GM21390 (cell line): ENCODE measurements at regions not wholly inside any gene's neighbourhood (a gene's known extent, or its start where the extent isn't known, plus 50 kb on each side); places are given as distances from the start of the nearest gene placed in this dataset.
"Not testable (repeated sequence)": the region's sequence is repeated elsewhere in the genome, so short reads cannot be mapped to it uniquely, and the experiment has no call there.

Experiments
- ATAC-seq: cut with Tn5 transposase; IDR thresholded peaks from one replicate; pipeline ENCODE4 v1.9.1; 2021; ENCODE audit not compliant: unreplicated experiment

GRCh38 chr3:74426571-74426970, 187.9 kb downstream of the CNTN3 start:
- no peak for ATAC-seq

- no peak for ATAC-seq
Measured at GRCh38 chr3:74423867-74424266, 190.6 kb downstream of the CNTN3 start.

- no peak for ATAC-seq
Measured at GRCh38 chr3:74420538-74421124, 193.8 kb downstream of the CNTN3 start.

GRCh38 chr3:74415731-74416130, 198.7 kb downstream of the CNTN3 start:
- ATAC-seq, result no peak

- no peak for ATAC-seq
Measured at GRCh38 chr3:74413547-74414241, 200.8 kb downstream of the CNTN3 start.

GRCh38 chr3:74410276-74410941, 204.1 kb downstream of the CNTN3 start:
- no peak for ATAC-seq

- no peak for ATAC-seq
Measured at GRCh38 chr3:74409066-74409465, 205.4 kb downstream of the CNTN3 start.

GRCh38 chr3:74403307-74403706, 211.2 kb downstream of the CNTN3 start:
- no peak for ATAC-seq

GRCh38 chr3:74402821-74403220, 211.6 kb downstream of the CNTN3 start:
- no peak for ATAC-seq

- ATAC-seq, result no peak
Measured at GRCh38 chr3:74393426-74393825, 221.0 kb downstream of the CNTN3 start.

GRCh38 chr3:74390121-74390877, 224.2 kb downstream of the CNTN3 start:
- ATAC-seq, result no peak

- ATAC-seq, result no peak
Measured at GRCh38 chr3:74387111-74387735, 227.2 kb downstream of the CNTN3 start.

- ATAC-seq, result no peak
Measured at GRCh38 chr3:74384159-74384558, 230.3 kb downstream of the CNTN3 start.

- no peak for ATAC-seq
Measured at GRCh38 chr3:74377669-74378068, 236.8 kb downstream of the CNTN3 start.

GRCh38 chr3:74376323-74376722, 238.1 kb downstream of the CNTN3 start:
- ATAC-seq, result not testable (repeated sequence)

GRCh38 chr3:74375653-74376052, 238.8 kb downstream of the CNTN3 start:
- no peak for ATAC-seq

GRCh38 chr3:74372743-74373142, 241.7 kb downstream of the CNTN3 start:
- no peak for ATAC-seq

GRCh38 chr3:74370342-74370741, 244.1 kb downstream of the CNTN3 start:
- no peak for ATAC-seq

- ATAC-seq, result no peak
Measured at GRCh38 chr3:74366331-74366730, 248.1 kb downstream of the CNTN3 start.

GRCh38 chr3:74363346-74363745, 251.1 kb downstream of the CNTN3 start:
- ATAC-seq, result no peak

GRCh38 chr3:74360406-74360805, 254.1 kb downstream of the CNTN3 start:
- ATAC-seq, result no peak
